GM23338 (cell line): ENCODE measurements at regions not wholly inside any gene's neighbourhood (a gene's known extent, or its start where the extent isn't known, plus 50 kb on each side); places are given as distances from the start of the nearest gene placed in this dataset.

Experiments used
- ATAC-seq: fragments of 200-7000 bp; cut with Tn5 transposase; 3 replicates; pipeline ENCODE4 v1.9.1; 2020
- DNase-seq: peaks from one replicate; pipeline ENCODE4 v3.0.0-alpha.2; 2015; ENCODE audit warnings: low spot score
- H2AFZ ChIP-seq: fragments of 200-600 bp; sonication (generic); 2 replicates; pipeline ENCODE4 v1.8.0; 2016; ENCODE audit warnings: antibody characterized with exemption, mild to moderate bottlenecking, moderate library complexity
- H3F3A ChIP-seq: fragments of 200-600 bp; sonication (generic); replicated peaks from 2 replicates; pipeline ENCODE4 v1.8.0; 2017; ENCODE audit warnings: antibody characterized with exemption, mixed run types, low read depth
- H3K27ac ChIP-seq: fragments of 200-600 bp; sonication (generic); 2 replicates; pipeline ENCODE4 v1.6.1; 2016; ENCODE audit warnings: low read depth
- H3K27me3 ChIP-seq: fragments of 200-600 bp; sonication (generic); 2 replicates; pipeline ENCODE4 v1.8.0; 2016; ENCODE audit warnings: mild to moderate bottlenecking, mixed run types, moderate library complexity; ENCODE audit not compliant: insufficient read depth
- H3K36me3 ChIP-seq: fragments of 200-600 bp; sonication (generic); 2 replicates; pipeline ENCODE4 v1.8.0; 2016; ENCODE audit warnings: mild to moderate bottlenecking; ENCODE audit not compliant: insufficient read depth
- H3K4me1 ChIP-seq: fragments of 200-600 bp; sonication (generic); 2 replicates; pipeline ENCODE4 v1.8.0; 2016; ENCODE audit warnings: mild to moderate bottlenecking, moderate library complexity; ENCODE audit not compliant: insufficient read depth
- H3K4me2 ChIP-seq: fragments of 200-600 bp; sonication (generic); 2 replicates; pipeline ENCODE4 v1.7.1; 2017; ENCODE audit warnings: mixed run types
- H3K4me3 ChIP-seq: fragments of 200-600 bp; sonication (generic); 2 replicates; pipeline ENCODE4 v1.6.1; 2016; ENCODE audit warnings: mixed run types
- H3K79me2 ChIP-seq: fragments of 200-600 bp; sonication (generic); replicated peaks from 2 replicates; pipeline ENCODE4 v1.8.0; 2017; ENCODE audit warnings: mild to moderate bottlenecking; ENCODE audit not compliant: insufficient read depth
- H3K9me2 ChIP-seq: fragments of 200-600 bp; sonication (generic); 2 replicates; pipeline ENCODE4 v1.8.0; 2017; ENCODE audit not compliant: insufficient read depth
- H4K20me1 ChIP-seq: fragments of 200-600 bp; sonication (generic); replicated peaks from 2 replicates; pipeline ENCODE4 v1.8.0; 2017; ENCODE audit warnings: mild to moderate bottlenecking; ENCODE audit not compliant: insufficient read depth
- H3K27ac Mint-ChIP-seq: 2 replicates; pipeline ENCODE4 v1.8.0; 2020; ENCODE audit warnings: inconsistent platforms, mild to moderate bottlenecking, moderate library complexity, mixed read lengths
- H3K27me3 Mint-ChIP-seq: 3 replicates; pipeline ENCODE4 v1.8.0; 2022; ENCODE audit warnings: low read depth, mild to moderate bottlenecking, moderate library complexity, mixed read lengths, inconsistent platforms; ENCODE audit not compliant: insufficient read depth, poor library complexity
- H3K36me3 Mint-ChIP-seq: 3 replicates; pipeline ENCODE4 v1.8.0; 2021; ENCODE audit warnings: low read depth, mild to moderate bottlenecking, inconsistent platforms, moderate library complexity, mixed read lengths
- H3K4me1 Mint-ChIP-seq: 3 replicates; pipeline ENCODE4 v1.8.0; 2020; ENCODE audit warnings: mild to moderate bottlenecking, inconsistent platforms, mixed read lengths
- H3K4me3 Mint-ChIP-seq: 3 replicates; pipeline ENCODE4 v1.8.0; 2021; ENCODE audit warnings: moderate library complexity, mild to moderate bottlenecking, inconsistent platforms, mixed read lengths
- H3K9me3 Mint-ChIP-seq: 3 replicates; pipeline ENCODE4 v1.8.0; 2020; ENCODE audit warnings: moderate library complexity, mild to moderate bottlenecking, inconsistent platforms, mixed read lengths
- CREB1 ChIP-seq: fragments of 250-450 bp; sonication (Bioruptor Pico); IDR thresholded peaks from 2 replicates; pipeline ENCODE4 v1.5.0; 2020; ENCODE audit warnings: low read depth, mild to moderate bottlenecking, moderate library complexity
- JUNB ChIP-seq: IDR thresholded peaks from one replicate; pipeline ENCODE4 v1.6.1; 2016; ENCODE audit warnings: antibody characterized with exemption; ENCODE audit not compliant: unreplicated experiment
- NANOG ChIP-seq: IDR thresholded peaks from 2 replicates; pipeline ENCODE4 v1.6.1; 2016; ENCODE audit warnings: antibody characterized with exemption, borderline replicate concordance
- POLR2AphosphoS5 ChIP-seq: IDR thresholded peaks from 2 replicates; pipeline ENCODE4 v1.6.1; 2016; ENCODE audit warnings: antibody characterized with exemption, low read depth
- STAT1 ChIP-seq: IDR thresholded peaks from one replicate; pipeline ENCODE4 v1.6.1; 2016; ENCODE audit warnings: antibody characterized with exemption; ENCODE audit not compliant: unreplicated experiment
- ZNF331 ChIP-seq: fragments of 250-450 bp; sonication (Bioruptor Pico); IDR thresholded peaks from 2 replicates; pipeline ENCODE4 v1.5.0; 2020; ENCODE audit warnings: low read depth, mild to moderate bottlenecking, moderate library complexity
- TF ChIP-seq, protein P1 (sequence below): IDR thresholded peaks from 2 replicates; pipeline ENCODE4 v1.6.1; 2016; ENCODE audit warnings: antibody characterized with exemption
- TF ChIP-seq, protein P2 (sequence below): IDR thresholded peaks from one replicate; pipeline ENCODE4 v1.6.1; 2018; ENCODE audit warnings: antibody characterized with exemption; ENCODE audit not compliant: unreplicated experiment
- TF ChIP-seq, protein P3 (sequence below): fragments of 250-450 bp; sonication (Bioruptor Pico); IDR thresholded peaks from 2 replicates; pipeline ENCODE4 v1.5.0; 2020; ENCODE audit warnings: mild to moderate bottlenecking, moderate library complexity

DNA sequence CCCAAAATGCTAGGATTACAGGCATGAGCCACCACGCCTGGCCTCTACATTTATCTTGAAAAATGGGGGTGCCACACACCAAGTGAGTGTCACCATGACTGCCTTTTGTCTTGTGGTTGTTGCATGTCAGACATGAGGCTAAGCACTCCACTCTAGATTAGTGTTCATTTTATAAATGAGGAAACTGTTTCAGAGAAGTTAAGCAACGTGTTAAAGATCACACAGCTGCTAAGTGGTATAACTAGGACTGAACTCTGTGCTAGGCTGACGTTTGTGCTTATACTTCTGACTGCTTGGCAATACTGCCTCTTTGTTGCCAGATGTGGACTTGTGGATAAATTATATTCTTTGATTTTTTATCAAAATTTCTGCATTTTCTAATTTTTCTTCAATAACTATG, 50.8 kb upstream of the SMAD6 start:
- Mint-ChIP-seq H3K9me3 (no peaks in the 10 kb centered on the region), H3K36me3 (no peaks in the 10 kb centered on the region), H3K4me1 (peaks cover 38% of the 10 kb centered on the region), H3K4me3 (no peak overlapping the region), H3K27ac (no peak overlapping the region), H3K27me3 (peaks cover 28% of the 10 kb centered on the region)
- Histone ChIP-seq H3K9me2 (no peaks in the 10 kb centered on the region), H3K27ac (no peak overlapping the region), H3K36me3 (no peaks in the 10 kb centered on the region), H3F3A (0 out of 2 replicates have a peak, but pooled peaks cover 3% of the 10 kb centered on the region), H3K4me1 (peaks cover 26% of the 10 kb centered on the region), H3K27me3 (no peaks in the 10 kb centered on the region), H4K20me1 (no peaks in the 10 kb centered on the region), H3K79me2 (no peaks in the 10 kb centered on the region), H2AFZ (no peak overlapping the region), H3K4me2 (no peak overlapping the region), H3K4me3 (no peak overlapping the region)
- DNase-seq = no peak
- no peak for ATAC-seq
- TF ChIP-seq NANOG (no peak), POLR2AphosphoS5 (no peak), STAT1 (no peak), CREB1 (CRISPR knock-in tag) (no peak), ZNF331 (no peak), JUNB (no peak)
- TF ChIP-seq, protein P1, sequence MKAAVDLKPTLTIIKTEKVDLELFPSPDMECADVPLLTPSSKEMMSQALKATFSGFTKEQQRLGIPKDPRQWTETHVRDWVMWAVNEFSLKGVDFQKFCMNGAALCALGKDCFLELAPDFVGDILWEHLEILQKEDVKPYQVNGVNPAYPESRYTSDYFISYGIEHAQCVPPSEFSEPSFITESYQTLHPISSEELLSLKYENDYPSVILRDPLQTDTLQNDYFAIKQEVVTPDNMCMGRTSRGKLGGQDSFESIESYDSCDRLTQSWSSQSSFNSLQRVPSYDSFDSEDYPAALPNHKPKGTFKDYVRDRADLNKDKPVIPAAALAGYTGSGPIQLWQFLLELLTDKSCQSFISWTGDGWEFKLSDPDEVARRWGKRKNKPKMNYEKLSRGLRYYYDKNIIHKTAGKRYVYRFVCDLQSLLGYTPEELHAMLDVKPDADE = no peak
- TF ChIP-seq, protein P2, sequence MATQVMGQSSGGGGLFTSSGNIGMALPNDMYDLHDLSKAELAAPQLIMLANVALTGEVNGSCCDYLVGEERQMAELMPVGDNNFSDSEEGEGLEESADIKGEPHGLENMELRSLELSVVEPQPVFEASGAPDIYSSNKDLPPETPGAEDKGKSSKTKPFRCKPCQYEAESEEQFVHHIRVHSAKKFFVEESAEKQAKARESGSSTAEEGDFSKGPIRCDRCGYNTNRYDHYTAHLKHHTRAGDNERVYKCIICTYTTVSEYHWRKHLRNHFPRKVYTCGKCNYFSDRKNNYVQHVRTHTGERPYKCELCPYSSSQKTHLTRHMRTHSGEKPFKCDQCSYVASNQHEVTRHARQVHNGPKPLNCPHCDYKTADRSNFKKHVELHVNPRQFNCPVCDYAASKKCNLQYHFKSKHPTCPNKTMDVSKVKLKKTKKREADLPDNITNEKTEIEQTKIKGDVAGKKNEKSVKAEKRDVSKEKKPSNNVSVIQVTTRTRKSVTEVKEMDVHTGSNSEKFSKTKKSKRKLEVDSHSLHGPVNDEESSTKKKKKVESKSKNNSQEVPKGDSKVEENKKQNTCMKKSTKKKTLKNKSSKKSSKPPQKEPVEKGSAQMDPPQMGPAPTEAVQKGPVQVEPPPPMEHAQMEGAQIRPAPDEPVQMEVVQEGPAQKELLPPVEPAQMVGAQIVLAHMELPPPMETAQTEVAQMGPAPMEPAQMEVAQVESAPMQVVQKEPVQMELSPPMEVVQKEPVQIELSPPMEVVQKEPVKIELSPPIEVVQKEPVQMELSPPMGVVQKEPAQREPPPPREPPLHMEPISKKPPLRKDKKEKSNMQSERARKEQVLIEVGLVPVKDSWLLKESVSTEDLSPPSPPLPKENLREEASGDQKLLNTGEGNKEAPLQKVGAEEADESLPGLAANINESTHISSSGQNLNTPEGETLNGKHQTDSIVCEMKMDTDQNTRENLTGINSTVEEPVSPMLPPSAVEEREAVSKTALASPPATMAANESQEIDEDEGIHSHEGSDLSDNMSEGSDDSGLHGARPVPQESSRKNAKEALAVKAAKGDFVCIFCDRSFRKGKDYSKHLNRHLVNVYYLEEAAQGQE = no peak

DNA sequence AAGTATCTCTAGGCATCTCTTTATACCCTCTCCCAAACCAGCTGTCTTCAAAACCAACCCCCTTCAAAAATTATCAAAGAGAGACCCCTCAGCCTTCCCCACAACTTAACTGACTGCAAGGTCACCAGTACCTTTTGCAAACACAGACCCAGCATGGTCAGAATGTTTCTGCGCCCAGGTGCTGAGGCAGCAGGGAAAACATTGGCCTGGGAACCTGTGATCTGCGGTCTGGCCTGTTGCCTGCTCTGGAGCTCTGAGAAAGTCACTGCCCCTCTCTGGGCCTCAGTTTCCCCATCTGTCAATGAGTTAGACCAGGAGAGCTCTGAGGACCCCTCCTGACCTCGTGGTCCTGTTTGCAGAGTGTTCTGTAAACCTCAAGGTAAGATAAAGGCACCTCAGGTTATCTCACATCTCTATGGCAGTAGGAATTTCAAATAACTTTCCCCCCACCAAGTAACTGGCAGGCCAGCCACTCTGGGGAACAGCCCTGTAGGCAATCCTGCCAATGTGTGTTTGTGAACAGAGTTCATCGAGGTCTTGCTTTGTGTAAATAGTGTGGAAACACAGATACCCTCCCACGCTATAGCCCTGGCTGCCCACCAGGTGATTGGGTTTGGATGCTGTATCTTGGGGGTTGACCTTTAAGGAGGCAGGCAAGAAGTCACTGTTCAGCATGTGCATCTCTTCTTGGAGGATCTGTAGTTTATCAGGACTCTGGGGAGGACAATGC, 50.0 kb upstream of the SMAD6 start:
- peaks cover 35% of the 10 kb centered on the region for H3K4me1 ChIP-seq
- H3K27me3 Mint-ChIP-seq = peaks cover 29% of the 10 kb centered on the region
- H3K36me3 Mint-ChIP-seq = no peaks in the 10 kb centered on the region
- no peaks in the 10 kb centered on the region for H3K27me3 ChIP-seq
- H3K79me2 ChIP-seq = no peaks in the 10 kb centered on the region
- H3K4me3 Mint-ChIP-seq = no peak overlapping the region
- H4K20me1 ChIP-seq = no peaks in the 10 kb centered on the region
- no peak for DNase-seq
- H3F3A ChIP-seq = peaks cover 7% of the 10 kb centered on the region; the same call in 1 of the 2 replicates
- H3K9me3 Mint-ChIP-seq = no peaks in the 10 kb centered on the region
- no peak overlapping the region for H3K27ac ChIP-seq
- H3K27ac Mint-ChIP-seq = no peak overlapping the region
- H3K9me2 ChIP-seq = no peaks in the 10 kb centered on the region
- TF ChIP-seq, protein P1 = no peak
- no peak for TF ChIP-seq CREB1 (CRISPR knock-in tag)
- no peak for TF ChIP-seq ZNF331
- TF ChIP-seq, protein P3, sequence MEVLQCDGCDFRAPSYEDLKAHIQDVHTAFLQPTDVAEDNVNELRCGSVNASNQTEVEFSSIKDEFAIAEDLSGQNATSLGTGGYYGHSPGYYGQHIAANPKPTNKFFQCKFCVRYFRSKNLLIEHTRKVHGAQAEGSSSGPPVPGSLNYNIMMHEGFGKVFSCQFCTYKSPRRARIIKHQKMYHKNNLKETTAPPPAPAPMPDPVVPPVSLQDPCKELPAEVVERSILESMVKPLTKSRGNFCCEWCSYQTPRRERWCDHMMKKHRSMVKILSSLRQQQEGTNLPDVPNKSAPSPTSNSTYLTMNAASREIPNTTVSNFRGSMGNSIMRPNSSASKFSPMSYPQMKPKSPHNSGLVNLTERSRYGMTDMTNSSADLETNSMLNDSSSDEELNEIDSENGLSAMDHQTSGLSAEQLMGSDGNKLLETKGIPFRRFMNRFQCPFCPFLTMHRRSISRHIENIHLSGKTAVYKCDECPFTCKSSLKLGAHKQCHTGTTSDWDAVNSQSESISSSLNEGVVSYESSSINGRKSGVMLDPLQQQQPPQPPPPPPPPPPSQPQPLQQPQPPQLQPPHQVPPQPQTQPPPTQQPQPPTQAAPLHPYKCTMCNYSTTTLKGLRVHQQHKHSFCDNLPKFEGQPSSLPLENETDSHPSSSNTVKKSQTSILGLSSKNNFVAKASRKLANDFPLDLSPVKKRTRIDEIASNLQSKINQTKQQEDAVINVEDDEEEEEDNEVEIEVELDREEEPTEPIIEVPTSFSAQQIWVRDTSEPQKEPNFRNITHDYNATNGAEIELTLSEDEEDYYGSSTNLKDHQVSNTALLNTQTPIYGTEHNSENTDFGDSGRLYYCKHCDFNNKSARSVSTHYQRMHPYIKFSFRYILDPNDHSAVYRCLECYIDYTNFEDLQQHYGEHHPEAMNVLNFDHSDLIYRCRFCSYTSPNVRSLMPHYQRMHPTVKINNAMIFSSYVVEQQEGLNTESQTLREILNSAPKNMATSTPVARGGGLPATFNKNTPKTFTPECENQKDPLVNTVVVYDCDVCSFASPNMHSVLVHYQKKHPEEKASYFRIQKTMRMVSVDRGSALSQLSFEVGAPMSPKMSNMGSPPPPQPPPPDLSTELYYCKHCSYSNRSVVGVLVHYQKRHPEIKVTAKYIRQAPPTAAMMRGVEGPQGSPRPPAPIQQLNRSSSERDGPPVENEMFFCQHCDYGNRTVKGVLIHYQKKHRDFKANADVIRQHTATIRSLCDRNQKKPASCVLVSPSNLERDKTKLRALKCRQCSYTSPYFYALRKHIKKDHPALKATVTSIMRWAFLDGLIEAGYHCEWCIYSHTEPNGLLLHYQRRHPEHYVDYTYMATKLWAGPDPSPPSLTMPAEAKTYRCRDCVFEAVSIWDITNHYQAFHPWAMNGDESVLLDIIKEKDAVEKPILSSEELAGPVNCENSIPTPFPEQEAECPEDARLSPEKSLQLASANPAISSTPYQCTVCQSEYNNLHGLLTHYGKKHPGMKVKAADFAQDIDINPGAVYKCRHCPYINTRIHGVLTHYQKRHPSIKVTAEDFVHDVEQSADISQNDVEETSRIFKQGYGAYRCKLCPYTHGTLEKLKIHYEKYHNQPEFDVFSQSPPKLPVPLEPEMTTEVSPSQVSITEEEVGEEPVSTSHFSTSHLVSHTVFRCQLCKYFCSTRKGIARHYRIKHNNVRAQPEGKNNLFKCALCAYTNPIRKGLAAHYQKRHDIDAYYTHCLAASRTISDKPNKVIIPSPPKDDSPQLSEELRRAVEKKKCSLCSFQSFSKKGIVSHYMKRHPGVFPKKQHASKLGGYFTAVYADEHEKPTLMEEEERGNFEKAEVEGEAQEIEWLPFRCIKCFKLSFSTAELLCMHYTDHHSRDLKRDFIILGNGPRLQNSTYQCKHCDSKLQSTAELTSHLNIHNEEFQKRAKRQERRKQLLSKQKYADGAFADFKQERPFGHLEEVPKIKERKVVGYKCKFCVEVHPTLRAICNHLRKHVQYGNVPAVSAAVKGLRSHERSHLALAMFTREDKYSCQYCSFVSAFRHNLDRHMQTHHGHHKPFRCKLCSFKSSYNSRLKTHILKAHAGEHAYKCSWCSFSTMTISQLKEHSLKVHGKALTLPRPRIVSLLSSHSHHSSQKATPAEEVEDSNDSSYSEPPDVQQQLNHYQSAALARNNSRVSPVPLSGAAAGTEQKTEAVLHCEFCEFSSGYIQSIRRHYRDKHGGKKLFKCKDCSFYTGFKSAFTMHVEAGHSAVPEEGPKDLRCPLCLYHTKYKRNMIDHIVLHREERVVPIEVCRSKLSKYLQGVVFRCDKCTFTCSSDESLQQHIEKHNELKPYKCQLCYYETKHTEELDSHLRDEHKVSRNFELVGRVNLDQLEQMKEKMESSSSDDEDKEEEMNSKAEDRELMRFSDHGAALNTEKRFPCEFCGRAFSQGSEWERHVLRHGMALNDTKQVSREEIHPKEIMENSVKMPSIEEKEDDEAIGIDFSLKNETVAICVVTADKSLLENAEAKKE (CRISPR knock-in tag) = no peak
- no peak for TF ChIP-seq JUNB
- H3K4me3 ChIP-seq = no peak overlapping the region
- peaks cover 44% of the 10 kb centered on the region for H3K4me1 Mint-ChIP-seq
- H3K36me3 ChIP-seq = no peaks in the 10 kb centered on the region
- H2AFZ ChIP-seq = no peak overlapping the region
- H3K4me2 ChIP-seq = no peak overlapping the region
- ATAC-seq = no peak
